ENCODE measurements at regions not wholly inside any gene's neighbourhood (a gene's known extent, or its start where the extent isn't known, plus 50 kb on each side); places are given as distances from the start of the nearest gene placed in this dataset.

DNA sequence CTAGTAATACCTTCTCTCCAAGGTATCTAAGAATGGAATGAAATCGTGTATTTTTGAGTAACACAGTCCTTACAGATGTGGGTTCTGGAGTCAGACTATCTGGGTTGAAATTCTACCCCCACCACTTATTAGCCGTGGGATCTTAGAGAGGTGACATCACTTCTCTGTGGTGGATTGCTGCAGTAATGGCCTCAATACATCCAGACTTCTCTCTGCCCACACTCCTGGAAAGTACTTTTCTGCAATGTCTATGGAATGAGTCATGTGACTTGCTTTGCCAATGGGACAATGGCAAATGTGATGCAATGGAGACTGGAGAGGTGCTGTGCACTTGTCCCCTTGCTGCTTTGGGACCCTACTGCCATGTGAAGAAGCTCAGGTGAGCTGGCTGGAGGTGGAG is 418.2 kb downstream of the HAPSTR1 start:
- no peak overlapping the region for H3K4me3 Mint-ChIP-seq
- CTCF ChIA-PET: no interaction called here
- peaks cover 14% of the 10 kb centered on the region for H3K36me3 Mint-ChIP-seq
- H3K4me1 Mint-ChIP-seq: peaks cover 1% of the 10 kb centered on the region
- TF ChIP-seq ZNF396 (CRISPR knock-in tag; IDR thresholded peaks at IDR 0.05; ENCODE audit: borderline replicate concordance): no peak
- TF ChIP-seq, protein P1, sequence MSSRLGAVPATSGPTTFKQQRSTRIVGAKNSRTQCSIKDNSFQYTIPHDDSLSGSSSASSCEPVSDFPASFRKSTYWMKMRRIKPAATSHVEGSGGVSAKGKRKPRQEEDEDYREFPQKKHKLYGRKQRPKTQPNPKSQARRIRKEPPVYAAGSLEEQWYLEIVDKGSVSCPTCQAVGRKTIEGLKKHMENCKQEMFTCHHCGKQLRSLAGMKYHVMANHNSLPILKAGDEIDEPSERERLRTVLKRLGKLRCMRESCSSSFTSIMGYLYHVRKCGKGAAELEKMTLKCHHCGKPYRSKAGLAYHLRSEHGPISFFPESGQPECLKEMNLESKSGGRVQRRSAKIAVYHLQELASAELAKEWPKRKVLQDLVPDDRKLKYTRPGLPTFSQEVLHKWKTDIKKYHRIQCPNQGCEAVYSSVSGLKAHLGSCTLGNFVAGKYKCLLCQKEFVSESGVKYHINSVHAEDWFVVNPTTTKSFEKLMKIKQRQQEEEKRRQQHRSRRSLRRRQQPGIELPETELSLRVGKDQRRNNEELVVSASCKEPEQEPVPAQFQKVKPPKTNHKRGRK (CRISPR knock-in tag; IDR thresholded peaks at IDR 0.05; ENCODE audit: borderline replicate concordance): no peak
- TF ChIP-seq GABPB1 (CRISPR knock-in tag; IDR thresholded peaks at IDR 0.05): no peak
- TF ChIP-seq PREB (CRISPR knock-in tag; IDR thresholded peaks at IDR 0.05; ENCODE audit: borderline replicate concordance): no peak
- no peak for TF ChIP-seq FOXK1 (CRISPR knock-in tag; IDR thresholded peaks at IDR 0.05)
- TF ChIP-seq ATF1 (CRISPR knock-in tag; IDR thresholded peaks at IDR 0.05): no peak
- no peak for TF ChIP-seq MYBL2 (CRISPR knock-in tag; IDR thresholded peaks at IDR 0.05)
- TF ChIP-seq, protein P2, sequence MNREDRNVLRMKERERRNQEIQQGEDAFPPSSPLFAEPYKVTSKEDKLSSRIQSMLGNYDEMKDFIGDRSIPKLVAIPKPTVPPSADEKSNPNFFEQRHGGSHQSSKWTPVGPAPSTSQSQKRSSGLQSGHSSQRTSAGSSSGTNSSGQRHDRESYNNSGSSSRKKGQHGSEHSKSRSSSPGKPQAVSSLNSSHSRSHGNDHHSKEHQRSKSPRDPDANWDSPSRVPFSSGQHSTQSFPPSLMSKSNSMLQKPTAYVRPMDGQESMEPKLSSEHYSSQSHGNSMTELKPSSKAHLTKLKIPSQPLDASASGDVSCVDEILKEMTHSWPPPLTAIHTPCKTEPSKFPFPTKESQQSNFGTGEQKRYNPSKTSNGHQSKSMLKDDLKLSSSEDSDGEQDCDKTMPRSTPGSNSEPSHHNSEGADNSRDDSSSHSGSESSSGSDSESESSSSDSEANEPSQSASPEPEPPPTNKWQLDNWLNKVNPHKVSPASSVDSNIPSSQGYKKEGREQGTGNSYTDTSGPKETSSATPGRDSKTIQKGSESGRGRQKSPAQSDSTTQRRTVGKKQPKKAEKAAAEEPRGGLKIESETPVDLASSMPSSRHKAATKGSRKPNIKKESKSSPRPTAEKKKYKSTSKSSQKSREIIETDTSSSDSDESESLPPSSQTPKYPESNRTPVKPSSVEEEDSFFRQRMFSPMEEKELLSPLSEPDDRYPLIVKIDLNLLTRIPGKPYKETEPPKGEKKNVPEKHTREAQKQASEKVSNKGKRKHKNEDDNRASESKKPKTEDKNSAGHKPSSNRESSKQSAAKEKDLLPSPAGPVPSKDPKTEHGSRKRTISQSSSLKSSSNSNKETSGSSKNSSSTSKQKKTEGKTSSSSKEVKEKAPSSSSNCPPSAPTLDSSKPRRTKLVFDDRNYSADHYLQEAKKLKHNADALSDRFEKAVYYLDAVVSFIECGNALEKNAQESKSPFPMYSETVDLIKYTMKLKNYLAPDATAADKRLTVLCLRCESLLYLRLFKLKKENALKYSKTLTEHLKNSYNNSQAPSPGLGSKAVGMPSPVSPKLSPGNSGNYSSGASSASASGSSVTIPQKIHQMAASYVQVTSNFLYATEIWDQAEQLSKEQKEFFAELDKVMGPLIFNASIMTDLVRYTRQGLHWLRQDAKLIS (CRISPR knock-in tag; IDR thresholded peaks at IDR 0.05; ENCODE audit: borderline replicate concordance): no peak
- no peak for TF ChIP-seq NFATC4 (CRISPR knock-in tag; IDR thresholded peaks at IDR 0.05)
- TF ChIP-seq PRRX2 (CRISPR knock-in tag; IDR thresholded peaks at IDR 0.05): no peak
- TF ChIP-seq, protein P3, sequence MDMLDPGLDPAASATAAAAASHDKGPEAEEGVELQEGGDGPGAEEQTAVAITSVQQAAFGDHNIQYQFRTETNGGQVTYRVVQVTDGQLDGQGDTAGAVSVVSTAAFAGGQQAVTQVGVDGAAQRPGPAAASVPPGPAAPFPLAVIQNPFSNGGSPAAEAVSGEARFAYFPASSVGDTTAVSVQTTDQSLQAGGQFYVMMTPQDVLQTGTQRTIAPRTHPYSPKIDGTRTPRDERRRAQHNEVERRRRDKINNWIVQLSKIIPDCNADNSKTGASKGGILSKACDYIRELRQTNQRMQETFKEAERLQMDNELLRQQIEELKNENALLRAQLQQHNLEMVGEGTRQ (CRISPR knock-in tag; IDR thresholded peaks at IDR 0.05): no peak
- no peak for TF ChIP-seq TP53 (CRISPR knock-in tag; IDR thresholded peaks at IDR 0.05)
- TF ChIP-seq, protein P4, sequence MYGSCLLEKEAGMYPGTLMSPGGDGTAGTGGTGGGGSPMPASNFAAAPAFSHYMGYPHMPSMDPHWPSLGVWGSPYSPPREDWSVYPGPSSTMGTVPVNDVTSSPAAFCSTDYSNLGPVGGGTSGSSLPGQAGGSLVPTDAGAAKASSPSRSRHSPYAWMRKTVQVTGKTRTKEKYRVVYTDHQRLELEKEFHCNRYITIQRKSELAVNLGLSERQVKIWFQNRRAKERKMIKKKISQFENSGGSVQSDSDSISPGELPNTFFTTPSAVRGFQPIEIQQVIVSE (CRISPR knock-in tag; IDR thresholded peaks at IDR 0.05; ENCODE audit: borderline replicate concordance): no peak
- POLR2A ChIA-PET: no interaction called here
- no peak for DNase-seq (ENCODE audit: low spot score)
- peaks cover 44% of the 10 kb centered on the region for H3K9me3 Mint-ChIP-seq
- H3K27ac Mint-ChIP-seq: no peak overlapping the region
- no peaks in the 10 kb centered on the region for H3K27me3 Mint-ChIP-seq (ENCODE audit: low read depth)
- ATAC-seq: no peak

DNA sequence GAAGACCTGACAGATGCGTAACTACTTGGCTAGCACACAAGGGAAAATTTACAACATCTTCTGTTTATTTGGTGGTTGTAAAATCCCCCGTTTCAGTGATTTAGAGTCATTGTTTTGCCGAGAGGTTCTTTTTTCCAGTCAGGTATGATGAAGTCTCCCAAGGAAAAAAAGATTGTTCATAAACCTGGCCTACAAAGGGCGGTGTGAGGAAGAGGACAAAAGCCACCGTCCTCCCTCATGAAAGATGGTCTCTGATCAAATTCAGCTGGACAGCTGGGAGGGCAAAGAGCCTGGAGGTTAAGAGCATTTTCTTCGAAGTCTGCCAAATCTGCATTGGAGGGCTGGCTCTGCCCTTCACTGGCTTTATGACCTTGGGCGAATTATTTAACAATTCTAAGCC is 419.9 kb downstream of the HAPSTR1 start:
- Mint-ChIP-seq H3K36me3 (peaks cover 14% of the 10 kb centered on the region), H3K4me1 (no peaks in the 10 kb centered on the region), H3K4me3 (no peak overlapping the region), H3K27ac (no peak overlapping the region), H3K9me3 (peaks cover 34% of the 10 kb centered on the region), H3K27me3 (ENCODE audit: low read depth) (no peaks in the 10 kb centered on the region)
- no peak for DNase-seq (ENCODE audit: low spot score)
- POLR2A ChIA-PET: no interaction called here
- ATAC-seq: no peak
- CTCF ChIA-PET: interaction anchor here (0.6 kb wide), 1 partner anchor 378 kb away, joined by 3 read pairs; no protein-coding TSS in a partner anchor
- TF ChIP-seq, protein P4 (CRISPR knock-in tag; IDR thresholded peaks at IDR 0.05; ENCODE audit: borderline replicate concordance): no peak
- TF ChIP-seq AR (CRISPR knock-in tag; IDR thresholded peaks at IDR 0.05) (no peak), SMAD4 (CRISPR knock-in tag; IDR thresholded peaks at IDR 0.05) (no peak), ZNF138 (CRISPR knock-in tag; conservative IDR thresholded peaks at IDR 0.05) (no peak), ZNF423 (CRISPR knock-in tag; IDR thresholded peaks at IDR 0.05) (no peak), ELF4 (CRISPR knock-in tag; IDR thresholded peaks at IDR 0.05; ENCODE audit: low read depth) (no peak), USF1 (CRISPR knock-in tag; IDR thresholded peaks at IDR 0.05) (no peak), ZSCAN18 (CRISPR knock-in tag; IDR thresholded peaks at IDR 0.05) (no peak)
- TF ChIP-seq, protein P5, sequence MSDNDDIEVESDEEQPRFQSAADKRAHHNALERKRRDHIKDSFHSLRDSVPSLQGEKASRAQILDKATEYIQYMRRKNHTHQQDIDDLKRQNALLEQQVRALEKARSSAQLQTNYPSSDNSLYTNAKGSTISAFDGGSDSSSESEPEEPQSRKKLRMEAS (CRISPR knock-in tag; IDR thresholded peaks at IDR 0.05): no peak

All from WTC11 (cell line).